Kidney (tissue), 13 donors: ENCODE measurements at regions not wholly inside any gene's neighbourhood (a gene's known extent, or its start where the extent isn't known, plus 50 kb on each side); places are given as distances from the start of the nearest gene placed in this dataset.

Experiments used
- DNase-seq, 5 donors: peaks; one replicate each; pipeline ENCODE4 v3.0.0-alpha.2; 2013 to 2020
- FAIRE-seq: peaks from 2 replicates; lab custom pipeline; 2012; peaks lifted over from hg19 to GRCh38; lab: Jason Lieb, UNC
- H3K27ac ChIP-seq, 2 donors: one replicate each; pipeline ENCODE4 v1.7.0; 2013; ENCODE audit warnings: low read depth in 2 of 2, low read length in 2 of 2, inconsistent platforms in 1 of 2
- H3K27me3 ChIP-seq: one replicate; pipeline ENCODE4 v1.7.1; 2013; ENCODE audit warnings: low read length, inconsistent platforms; ENCODE audit not compliant: control insufficient read depth, insufficient read depth
- H3K36me3 ChIP-seq, 3 donors: one replicate each; pipeline versions ENCODE4 v1.7.0 to v1.7.1; 2013; ENCODE audit warnings: low read length in 3 of 3, control low read depth in 1 of 3, inconsistent platforms in 1 of 3; ENCODE audit not compliant: insufficient read depth in 3 of 3, control insufficient read depth in 2 of 3
- H3K4me1 ChIP-seq, 3 donors: one replicate each; pipeline versions ENCODE4 v1.7.0 to v1.7.1; 2013; ENCODE audit warnings: low read length in 3 of 3, inconsistent platforms in 1 of 3, low read depth in 1 of 3; ENCODE audit not compliant: control insufficient read depth in 2 of 3, insufficient read depth in 2 of 3
- H3K4me3 ChIP-seq, 3 donors: one replicate each; pipeline versions ENCODE4 v1.7.0 to v1.8.1; 2013; ENCODE audit warnings: low read length in 3 of 3, control low read depth in 1 of 3, inconsistent platforms in 1 of 3
- H3K9ac ChIP-seq, 3 donors: one replicate each; pipeline versions ENCODE4 v1.7.0 to v1.7.1; 2013; ENCODE audit warnings: low read length in 3 of 3, control low read depth in 1 of 3, inconsistent platforms in 1 of 3
- H3K9me3 ChIP-seq, 3 donors: one replicate each; pipeline versions ENCODE4 v1.7.0 to v1.7.1; 2013; ENCODE audit warnings: low read length in 3 of 3, control low read depth in 1 of 3, inconsistent platforms in 1 of 3; ENCODE audit not compliant: control insufficient read depth in 2 of 3, insufficient read depth in 1 of 3
- CTCF ChIP-seq: IDR thresholded peaks from 3 replicates; pipeline ENCODE4 v1.5.1; 2012; ENCODE audit warnings: mild to moderate bottlenecking, moderate library complexity, borderline replicate concordance; ENCODE audit not compliant: insufficient read depth; ENCODE audit errors: extremely low read depth
- intact Hi-C: fragments of 100-400 bp; cut with DNase I; formaldehyde crosslinking; loops from one replicate; pipeline ENCODE4 v1.11.1; 2022
- donor health status: control.
- donor health status: control.
- donor health status: control.
- donor health status: control.
- donor health status: control.
- donor health status: DM: yes; HTN: yes; CAD: no.
- donor health status: Normal renal cell carcinoma (clear cell type).

- H3K27me3 ChIP-seq: no peaks in the 10 kb centered on the region
- H3K4me3 ChIP-seq: no peak overlapping the region
- FAIRE-seq (no peak), DNase-seq (no peak)
- H3K4me1 ChIP-seq: no peaks in the 10 kb centered on the region
- no peak overlapping the region for H3K27ac ChIP-seq
- TF ChIP-seq CTCF: no peak
- no peaks in the 10 kb centered on the region for H3K36me3 ChIP-seq
- intact Hi-C loops: no loop called here
- no peak overlapping the region for H3K9ac ChIP-seq
- no peaks in the 10 kb centered on the region for H3K9me3 ChIP-seq
These were observed 1252.6 kb downstream of the PCDH9 start for GRCh38 chr13:65977525-65977924.

- no peak overlapping the region for H3K9ac ChIP-seq
- intact Hi-C loops: no loop called here
- no peaks in the 10 kb centered on the region for H3K4me1 ChIP-seq
- FAIRE-seq (no peak), DNase-seq (peak in 4 of 5 donors; percentile 26 to 52 (median 36))
- H3K9me3 ChIP-seq: no peaks in the 10 kb centered on the region
- TF ChIP-seq CTCF: no peak
- H3K4me3 ChIP-seq: no peak overlapping the region
- H3K27me3 ChIP-seq: no peaks in the 10 kb centered on the region
- no peaks in the 10 kb centered on the region for H3K36me3 ChIP-seq
- no peak overlapping the region for H3K27ac ChIP-seq
These were observed 1258.6 kb downstream of the PCDH9 start for GRCh38 chr13:65971541-65971940.

- TF ChIP-seq CTCF: no peak
- Histone ChIP-seq H3K9ac (no peak overlapping the region), H3K27ac (no peak overlapping the region), H3K9me3 (no peaks in the 10 kb centered on the region), H3K27me3 (no peaks in the 10 kb centered on the region), H3K4me3 (no peak overlapping the region), H3K36me3 (no peaks in the 10 kb centered on the region), H3K4me1 (no peaks in the 10 kb centered on the region)
- intact Hi-C loops: no loop called here
- FAIRE-seq (no peak), DNase-seq (no peak)
These were observed 1263.1 kb downstream of the PCDH9 start for GRCh38 chr13:65966991-65967451.

- no peak overlapping the region for H3K4me3 ChIP-seq
- DNase-seq (no peak), FAIRE-seq (no peak)
- H3K36me3 ChIP-seq: no peaks in the 10 kb centered on the region
- no peaks in the 10 kb centered on the region for H3K27me3 ChIP-seq
- no peak for TF ChIP-seq CTCF
- H3K9ac ChIP-seq: no peak overlapping the region
- no peak overlapping the region for H3K27ac ChIP-seq
- no peaks in the 10 kb centered on the region for H3K4me1 ChIP-seq
- no peaks in the 10 kb centered on the region for H3K9me3 ChIP-seq
- intact Hi-C loops: no loop called here
These were observed 1264.6 kb downstream of the PCDH9 start for GRCh38 chr13:65965501-65965900.
